H1 (cell line): ENCODE measurements at regions not wholly inside any gene's neighbourhood (a gene's known extent, or its start where the extent isn't known, plus 50 kb on each side); places are given as distances from the start of the nearest gene placed in this dataset.

Source experiments
- CHD1 ChIP-seq: IDR thresholded peaks from 2 replicates; pipeline ENCODE4 v1.6.1; 2012; ENCODE audit warnings: low read depth, low read length, improper control_type of control experiment
- CHD7 ChIP-seq: fragments of 300-600 bp; sonication (generic); IDR thresholded peaks from 2 replicates; pipeline ENCODE4 v1.7.1; 2012; ENCODE audit warnings: low read length, moderate library complexity, mild to moderate bottlenecking, inconsistent platforms; ENCODE audit not compliant: insufficient replicate concordance
- NANOG ChIP-seq: IDR thresholded peaks from 2 replicates; pipeline ENCODE4 v1.6.1; 2011; ENCODE audit warnings: low read length, low read depth, mild to moderate bottlenecking, inconsistent platforms; ENCODE audit not compliant: insufficient read depth, poor library complexity, severe bottlenecking
- SRF ChIP-seq: IDR thresholded peaks from 2 replicates; pipeline ENCODE4 v1.6.1; 2011; ENCODE audit warnings: mild to moderate bottlenecking, low read depth, low read length, moderate library complexity
- TEAD4 ChIP-seq: IDR thresholded peaks from 2 replicates; pipeline ENCODE4 v1.6.1; 2012; ENCODE audit warnings: low read depth, low read length, inconsistent platforms, mixed read lengths

GRCh38 chr1:14308460-14308859 lies 290.0 kb upstream of the KAZN start (continued):
- TF ChIP-seq CHD7: no peak
- TF ChIP-seq TEAD4: no peak
- TF ChIP-seq NANOG: no peak
- no peak for TF ChIP-seq SRF
- no peak for TF ChIP-seq CHD1
